Endothelial cell of umbilical vein (primary cell): ENCODE measurements at regions not wholly inside any gene's neighbourhood (a gene's known extent, or its start where the extent isn't known, plus 50 kb on each side); places are given as distances from the start of the nearest gene placed in this dataset.

Experiments
- BruUV-seq: library from RNA; stranded (reverse); fragments of 400-500 nt; replicated peaks from 2 replicates; lab custom pipeline; 2021; lab: Mats Ljungman, UMichigan
- CTCF ChIA-PET: fragments of 300-600, 350-600 bp; sonication (Branson Sonifier 250); formaldehyde crosslinking; loops from one replicate; lab custom pipeline; 2021; ENCODE audit warnings: antibody characterized with exemption, inconsistent platforms; lab: Charles Lee
- POLR2A ChIA-PET: fragments of 300-600, 350-600 bp; sonication (Branson Sonifier 250); formaldehyde crosslinking; loops from one replicate; lab custom pipeline; 2021; ENCODE audit warnings: antibody characterized with exemption, inconsistent platforms; lab: Charles Lee
- DNase-seq: peaks from one replicate; pipeline ENCODE4 v3.0.0-alpha.2; 2011; ENCODE audit warnings: low read depth, low spot score
- FAIRE-seq: peaks from 2 replicates; lab custom pipeline; 2011; peaks lifted over from hg19 to GRCh38; lab: Jason Lieb, UNC
- H2AFZ ChIP-seq: 2 replicates; pipeline ENCODE4 v1.6.0; 2012; ENCODE audit warnings: low read depth, low read length, control low read depth, inconsistent platforms
- H3K27ac ChIP-seq: 2 replicates; pipeline ENCODE4 v1.5.1; 2011; ENCODE audit warnings: low read depth, mild to moderate bottlenecking, control low read depth, low read length, moderate library complexity; ENCODE audit not compliant: insufficient read depth
- H3K27me3 ChIP-seq, 2 experiments: 2 replicates each; pipeline versions ENCODE4 v1.6.0 to v1.6.1; 2011; ENCODE audit warnings: low read length in 2 of 2, mixed read lengths in 1 of 2; ENCODE audit not compliant: control insufficient read depth in 2 of 2, insufficient read depth in 2 of 2
- H3K36me3 ChIP-seq, 2 experiments: 2 replicates in 1 of 2; 3 replicates in 1 of 2; pipeline ENCODE4 v1.5.1; 2011; ENCODE audit warnings: low read length in 2 of 2, mild to moderate bottlenecking in 1 of 2, moderate library complexity in 1 of 2; ENCODE audit not compliant: control insufficient read depth in 2 of 2, insufficient read depth in 2 of 2; ENCODE audit errors: extremely low read depth in 1 of 2
- H3K4me1 ChIP-seq: 3 replicates; pipeline ENCODE4 v1.5.1; 2011; ENCODE audit warnings: mild to moderate bottlenecking, low read length; ENCODE audit not compliant: control insufficient read depth, insufficient read depth; ENCODE audit errors: extremely low read depth
- H3K4me2 ChIP-seq: 2 replicates; pipeline ENCODE4 v1.6.1; 2011; ENCODE audit warnings: low read length, control low read depth, mixed read lengths; ENCODE audit not compliant: insufficient read depth
- H3K4me3 ChIP-seq, 3 experiments: fragments of 200-600 bp in 1 of 3; sonication (generic), shearing (Covaris generic) in 1 of 3; replicated peaks in 1 of 3; 2 replicates each; pipeline ENCODE4 v1.5.1; 2011 to 2016; ENCODE audit warnings: control low read depth in 3 of 3, low read length in 3 of 3, mild to moderate bottlenecking in 2 of 3, inconsistent platforms in 1 of 3, low read depth in 1 of 3, moderate library complexity in 1 of 3; ENCODE audit not compliant: insufficient read depth in 1 of 3
- H3K79me2 ChIP-seq: 2 replicates; pipeline ENCODE4 v1.6.0; 2012; ENCODE audit warnings: low read length, inconsistent platforms; ENCODE audit not compliant: control insufficient read depth, insufficient read depth
- H3K9ac ChIP-seq: replicated peaks from 2 replicates; pipeline ENCODE3; 2011; ENCODE audit warnings: low read length, control low read depth; ENCODE audit not compliant: insufficient read depth; ENCODE audit errors: extremely low read depth
- H3K9me1 ChIP-seq: replicated peaks from 3 replicates; pipeline ENCODE4 v1.6.0; 2011; ENCODE audit warnings: mild to moderate bottlenecking, low read length; ENCODE audit not compliant: control insufficient read depth, insufficient read depth; ENCODE audit errors: extremely low read depth
- H3K9me3 ChIP-seq: replicated peaks from 2 replicates; pipeline ENCODE4 v1.5.1; 2012; ENCODE audit warnings: low read length, inconsistent platforms; ENCODE audit not compliant: control insufficient read depth, insufficient read depth
- H4K20me1 ChIP-seq: replicated peaks from 2 replicates; pipeline ENCODE3; 2011; ENCODE audit warnings: mild to moderate bottlenecking, low read length; ENCODE audit not compliant: control insufficient read depth, insufficient read depth; ENCODE audit errors: extremely low read depth
- CTCF ChIP-seq, 2 donors: IDR thresholded peaks; 1 replicate in 1 of 2; 2 replicates in 1 of 2; pipeline ENCODE4 v1.5.1; 2011; ENCODE audit warnings: low read length in 2 of 2, mild to moderate bottlenecking in 2 of 2, moderate library complexity in 2 of 2, control low read depth in 1 of 2, inconsistent platforms in 1 of 2, low read depth in 1 of 2; ENCODE audit not compliant: insufficient read depth in 1 of 2; ENCODE audit errors: extremely low read depth in 1 of 2
- EZH2 ChIP-seq: IDR thresholded peaks from 2 replicates; pipeline ENCODE4 v1.6.1; 2012; ENCODE audit warnings: borderline replicate concordance, low read depth, mild to moderate bottlenecking, moderate library complexity, low read length, inconsistent platforms; ENCODE audit not compliant: severe bottlenecking
- FOS ChIP-seq: IDR thresholded peaks from 2 replicates; pipeline ENCODE4 v1.6.1; 2011; ENCODE audit warnings: mild to moderate bottlenecking, low read length, moderate library complexity, borderline replicate concordance; ENCODE audit not compliant: insufficient read depth
- GATA2 ChIP-seq: IDR thresholded peaks from 2 replicates; pipeline ENCODE4 v1.7.0; 2011; ENCODE audit warnings: low read depth, mild to moderate bottlenecking, moderate library complexity, mixed read lengths, low read length; ENCODE audit not compliant: insufficient read length, insufficient read depth
- JUN ChIP-seq: IDR thresholded peaks from 2 replicates; pipeline ENCODE4 v1.6.1; 2011; ENCODE audit warnings: borderline replicate concordance, low read depth; ENCODE audit not compliant: insufficient read length, insufficient read depth
- MAX ChIP-seq: IDR thresholded peaks from 2 replicates; pipeline ENCODE4 v1.6.1; 2011; ENCODE audit not compliant: insufficient read depth, insufficient read length
- MYC ChIP-seq: IDR thresholded peaks from one replicate; pipeline ENCODE4 v1.6.1; 2011; ENCODE audit warnings: mild to moderate bottlenecking, low read depth, low read length
- POLR2A ChIP-seq: IDR thresholded peaks from 2 replicates; pipeline ENCODE4 v1.6.1; 2012; ENCODE audit warnings: low read depth, mild to moderate bottlenecking, control low read depth, low read length
- POLR2AphosphoS5 ChIP-seq: IDR thresholded peaks from 2 replicates; pipeline ENCODE4 v1.6.1; 2012; ENCODE audit warnings: low read depth, mild to moderate bottlenecking, control low read depth, low read length, moderate library complexity; ENCODE audit not compliant: insufficient read depth
- dilution Hi-C: fragments of 300-500 bp; cut with MboI; formaldehyde crosslinking; loops from one replicate; pipeline ENCODE4 v1.15.0; 2019; ENCODE audit warnings: low sequenced_read_pairs; ENCODE audit not compliant: extremely low pct_ligation_motif_present
- intact Hi-C: fragments of 100-400 bp; cut with micrococcal nuclease; formaldehyde crosslinking; loops from one replicate; pipeline ENCODE4 v1.10.0; 2022

- Histone ChIP-seq H3K9me3 (no peaks in the 10 kb centered on the region), H3K9ac (no peak overlapping the region), H3K79me2 (no peaks in the 10 kb centered on the region), H3K27me3 (no peaks in the 10 kb centered on the region), H3K4me3 (no peak overlapping the region), H4K20me1 (no peaks in the 10 kb centered on the region), H3K9me1 (no peaks in the 10 kb centered on the region), H2AFZ (no peak overlapping the region), H3K27ac (no peak overlapping the region), H3K36me3 (no peaks in the 10 kb centered on the region), H3K4me1 (no peaks in the 10 kb centered on the region), H3K4me2 (no peak overlapping the region)
- no peak for TF ChIP-seq JUN
- TF ChIP-seq POLR2A = no peak
- no peak for TF ChIP-seq CTCF (IDR thresholded peaks at IDR 0.05; ENCODE audit: extremely low read depth in 1 of 2, insufficient read depth in 1 of 2, low read depth in 1 of 2, low read length in 2 of 2)
- TF ChIP-seq EZH2 = no peak
- no peak for TF ChIP-seq FOS
- no peak for TF ChIP-seq MYC
- TF ChIP-seq MAX = no peak
- no peak for TF ChIP-seq POLR2AphosphoS5
- no peak for TF ChIP-seq GATA2
- dilution Hi-C loops = no loop called here
- DNase-seq = no peak
- no peak for FAIRE-seq
- intact Hi-C loops = loop anchor here (5.0 kb wide), 1 partner anchor 43 kb away; no protein-coding TSS in a partner anchor
- POLR2A ChIA-PET = no interaction called here
- CTCF ChIA-PET = no interaction called here
- BruUV-seq = no TSS peak
These were observed 53.6 kb upstream of the ANKFN1 start for GRCh38 chr17:56099649-56100048.
